NCI-H1048 (cell line): ENCODE measurements at regions not wholly inside any gene's neighbourhood (a gene's known extent, or its start where the extent isn't known, plus 50 kb on each side); places are given as distances from the start of the nearest gene placed in this dataset.
"Not testable (repeated sequence)": the region's sequence is repeated elsewhere in the genome, so short reads cannot be mapped to it uniquely, and the experiment has no call there.

Source experiments
- DNase-seq: peaks from one replicate; lab custom pipeline; 2025; lab: John Stamatoyannopoulos, UW

GRCh38 chr4:123158576-123158975 is 236.2 kb upstream of the NUDT6 start:
- no peak for DNase-seq

- DNase-seq: no peak
These were observed 237.1 kb upstream of the NUDT6 start for GRCh38 chr4:123159479-123159878.

- DNase-seq: no peak
These were observed 233.7 kb upstream of the SPRY1 start for GRCh38 chr4:123162859-123163258.

- no peak for DNase-seq
These were observed 233.1 kb upstream of the SPRY1 start for GRCh38 chr4:123163501-123163900.

GRCh38 chr4:123166023-123166422 is 230.6 kb upstream of the SPRY1 start:
- DNase-seq: no peak

- no peak for DNase-seq
These were observed 228.7 kb upstream of the SPRY1 start for GRCh38 chr4:123167931-123168330.

GRCh38 chr4:123168812-123169211 is 227.8 kb upstream of the SPRY1 start:
- no peak for DNase-seq

GRCh38 chr4:123170843-123171242 is 225.8 kb upstream of the SPRY1 start:
- DNase-seq: no peak

GRCh38 chr4:123176605-123177004 is 220.0 kb upstream of the SPRY1 start:
- DNase-seq: no peak

- no peak for DNase-seq
These were observed 214.3 kb upstream of the SPRY1 start for GRCh38 chr4:123182289-123182688.

- no peak for DNase-seq
These were observed 213.3 kb upstream of the SPRY1 start for GRCh38 chr4:123183308-123183707.

- DNase-seq: not testable (repeated sequence)
These were observed 212.8 kb upstream of the SPRY1 start for GRCh38 chr4:123183754-123184153.

GRCh38 chr4:123186731-123187130 is 209.9 kb upstream of the SPRY1 start:
- DNase-seq: no peak

- DNase-seq: no peak
These were observed 206.4 kb upstream of the SPRY1 start for GRCh38 chr4:123190176-123190575.

- DNase-seq: no peak
These were observed 204.9 kb upstream of the SPRY1 start for GRCh38 chr4:123191728-123192127.

GRCh38 chr4:123193802-123194367 is 202.7 kb upstream of the SPRY1 start:
- DNase-seq: no peak

GRCh38 chr4:123198706-123199105 is 197.9 kb upstream of the SPRY1 start:
- no peak for DNase-seq

GRCh38 chr4:123200051-123200940 is 196.3 kb upstream of the SPRY1 start:
- DNase-seq: no peak

- DNase-seq: no peak
These were observed 191.9 kb upstream of the SPRY1 start for GRCh38 chr4:123204737-123205136.

- no peak for DNase-seq
These were observed 190.6 kb upstream of the SPRY1 start for GRCh38 chr4:123206016-123206415.

- no peak for DNase-seq
These were observed 187.2 kb upstream of the SPRY1 start for GRCh38 chr4:123209436-123209835.

- DNase-seq: no peak
These were observed 181.1 kb upstream of the SPRY1 start for GRCh38 chr4:123215536-123215935.

GRCh38 chr4:123216543-123216942 is 180.1 kb upstream of the SPRY1 start:
- no peak for DNase-seq

- DNase-seq: no peak
These were observed 179.6 kb upstream of the SPRY1 start for GRCh38 chr4:123216946-123217345.
